GM18526 (cell line): ENCODE measurements at regions not wholly inside any gene's neighbourhood (a gene's known extent, or its start where the extent isn't known, plus 50 kb on each side); places are given as distances from the start of the nearest gene placed in this dataset.

Experiments
- POLR2A ChIP-seq: IDR thresholded peaks from 3 replicates; pipeline ENCODE4 v1.6.1; 2011; ENCODE audit not compliant: insufficient read length; ENCODE audit errors: extremely low read depth

GRCh38 chr14:58784931-58785330 is 147.2 kb downstream of the DACT1 start:
- no peak for TF ChIP-seq POLR2A

GRCh38 chr14:58785701-58786100 is 147.9 kb downstream of the DACT1 start:
- no peak for TF ChIP-seq POLR2A

- TF ChIP-seq POLR2A, result no peak
Measured at GRCh38 chr14:58787592-58787991, 149.8 kb downstream of the DACT1 start.

- no peak for TF ChIP-seq POLR2A
Measured at GRCh38 chr14:58788655-58789503, 151.1 kb downstream of the DACT1 start.

- TF ChIP-seq POLR2A, result no peak
Measured at GRCh38 chr14:58789736-58790135, 152.0 kb downstream of the DACT1 start.

- no peak for TF ChIP-seq POLR2A
Measured at GRCh38 chr14:58792416-58792815, 154.7 kb downstream of the DACT1 start.

- TF ChIP-seq POLR2A, result no peak
Measured at GRCh38 chr14:58793131-58793740, 155.5 kb downstream of the DACT1 start.

- TF ChIP-seq POLR2A, result no peak
Measured at GRCh38 chr14:58794993-58795762, 157.4 kb downstream of the DACT1 start.

- peak; percentile 3 for TF ChIP-seq POLR2A
Measured at GRCh38 chr14:58796242-58797009, 158.7 kb downstream of the DACT1 start.

- no peak for TF ChIP-seq POLR2A
Measured at GRCh38 chr14:58797010-58797429, 159.3 kb downstream of the DACT1 start.

GRCh38 chr14:58798173-58798572 is 160.4 kb downstream of the DACT1 start:
- TF ChIP-seq POLR2A, result no peak

GRCh38 chr14:58801086-58801485 is 163.3 kb downstream of the DACT1 start:
- TF ChIP-seq POLR2A, result no peak

- no peak for TF ChIP-seq POLR2A
Measured at GRCh38 chr14:58805057-58805456, 167.3 kb downstream of the DACT1 start.

- no peak for TF ChIP-seq POLR2A
Measured at GRCh38 chr14:58805605-58806409, 168.0 kb downstream of the DACT1 start.
